ENCODE measurements at regions not wholly inside any gene's neighbourhood (a gene's known extent, or its start where the extent isn't known, plus 50 kb on each side); places are given as distances from the start of the nearest gene placed in this dataset.

- no peaks in the 10 kb centered on the region for H3K36me3 ChIP-seq (ENCODE audit: control insufficient read depth in 2 of 2, insufficient read depth in 2 of 2, low read length in 1 of 2)
- H3K4me1 ChIP-seq (ENCODE audit: control insufficient read depth, insufficient read depth, low read length), result no peaks in the 10 kb centered on the region
- no peaks in the 10 kb centered on the region; a peak in 1 of 4 replicates for H3K27me3 ChIP-seq (replicated peaks in 1 of 2; ENCODE audit: control insufficient read depth in 2 of 2, insufficient read depth in 2 of 2, low read length in 1 of 2)
- no peaks in the 10 kb centered on the region for H3K79me2 ChIP-seq (ENCODE audit: control insufficient read depth, insufficient read depth, low read length)
- BruUV-seq (replicated peaks), result no TSS peak
- ChIA-PET POLR2A (no interaction called here), SMC1A (ENCODE audit: uncharacterized antibody, unreplicated experiment) (no interaction called here), CTCF (no interaction called here), RAD21 (ENCODE audit: unreplicated experiment) (no interaction called here)
- TF ChIP-seq POU2F2 (IDR thresholded peaks at IDR 0.05; ENCODE audit: borderline replicate concordance, low read depth, low read length), result no peak
- TF ChIP-seq SUPT20H (IDR thresholded peaks at IDR 0.05; ENCODE audit: borderline replicate concordance, control insufficient read depth, low read depth, low read length), result no peak
- no peak for TF ChIP-seq ZSCAN29 (IDR thresholded peaks at IDR 0.05)
- no peak for TF ChIP-seq JUNB (IDR thresholded peaks at IDR 0.05)
- no peak for TF ChIP-seq MTA3 (IDR thresholded peaks at IDR 0.05; ENCODE audit: borderline replicate concordance, low read length)
- TF ChIP-seq MEF2A (IDR thresholded peaks at IDR 0.05; ENCODE audit: insufficient read depth, low read depth, low read length), result no peak
- TF ChIP-seq KDM1A (IDR thresholded peaks at IDR 0.05; ENCODE audit: borderline replicate concordance), result no peak
- TF ChIP-seq CBX5 (IDR thresholded peaks at IDR 0.05; ENCODE audit: low read depth), result no peak
- TF ChIP-seq NFYB (IDR thresholded peaks at IDR 0.05; ENCODE audit: insufficient read depth, low read depth, low read length), result no peak
- TF ChIP-seq ZNF592 (IDR thresholded peaks at IDR 0.05), result no peak
- TF ChIP-seq MTA2 (IDR thresholded peaks at IDR 0.05; ENCODE audit: low read depth), result no peak
- TF ChIP-seq MYB (IDR thresholded peaks at IDR 0.05; ENCODE audit: borderline replicate concordance, low read depth, low read length), result no peak
- no peak for TF ChIP-seq FOXM1 (IDR thresholded peaks at IDR 0.05; ENCODE audit: low read depth, low read length)
- no peak overlapping the region for H3K4me2 ChIP-seq (ENCODE audit: control insufficient read depth, insufficient read depth)
- no peak overlapping the region for H2AFZ ChIP-seq (ENCODE audit: control insufficient read depth, low read depth, low read length)
- intact Hi-C loops (cut with micrococcal nuclease; ENCODE audit: unreplicated experiment), result no loop called here
- H3K9me3 ChIP-seq (replicated peaks; ENCODE audit: control insufficient read depth, insufficient read depth, low read length), result no peaks in the 10 kb centered on the region
- H4K20me1 ChIP-seq (ENCODE audit: control insufficient read depth, insufficient read depth), result no peaks in the 10 kb centered on the region
- WGBS (ENCODE audit: insufficient coverage, insufficient replicate concordance, low lambda C conversion rate, missing lambda C conversion rate), result 15% methylated on average over 13 of the region's 13 CpGs
- FAIRE-seq (no peak), ATAC-seq (no peak), DNase-seq (ENCODE audit: low read depth, low spot score) (no peak)
- no peak overlapping the region for H3K27ac ChIP-seq (ENCODE audit: control insufficient read depth, insufficient read depth)
- H3K4me3 ChIP-seq, result no peak overlapping the region
- in situ Hi-C loops (cut with MboI), result no loop called here
- H3K9ac ChIP-seq (ENCODE audit: control insufficient read depth, insufficient read depth, low read length), result no peak overlapping the region
These were observed 94.0 kb upstream of the TMEM45B start for GRCh38 chr11:129721685-129722084.
